ENCODE measurements at regions not wholly inside any gene's neighbourhood (a gene's known extent, or its start where the extent isn't known, plus 50 kb on each side); places are given as distances from the start of the nearest gene placed in this dataset.

DNA sequence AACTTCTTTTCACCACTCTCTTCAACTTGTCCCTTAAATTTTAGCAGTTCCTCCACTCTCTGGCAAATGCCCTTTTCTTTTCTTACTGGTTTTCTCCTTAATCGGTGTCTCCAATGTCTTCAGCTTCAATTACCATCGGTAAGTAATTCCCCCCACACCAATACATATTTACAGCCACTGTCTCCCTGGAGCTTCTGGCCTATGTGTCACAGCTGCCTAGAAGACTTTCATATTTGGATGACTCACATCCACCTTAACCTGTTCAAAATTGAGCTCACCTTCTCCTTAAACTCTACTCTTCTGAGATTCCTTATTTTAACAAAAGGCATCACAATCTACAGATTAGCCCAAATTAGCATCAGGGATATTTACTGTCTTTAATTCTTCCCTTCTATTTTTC, 380.4 kb downstream of the POM121L12 start (continued):
- TF ChIP-seq, protein P1, sequence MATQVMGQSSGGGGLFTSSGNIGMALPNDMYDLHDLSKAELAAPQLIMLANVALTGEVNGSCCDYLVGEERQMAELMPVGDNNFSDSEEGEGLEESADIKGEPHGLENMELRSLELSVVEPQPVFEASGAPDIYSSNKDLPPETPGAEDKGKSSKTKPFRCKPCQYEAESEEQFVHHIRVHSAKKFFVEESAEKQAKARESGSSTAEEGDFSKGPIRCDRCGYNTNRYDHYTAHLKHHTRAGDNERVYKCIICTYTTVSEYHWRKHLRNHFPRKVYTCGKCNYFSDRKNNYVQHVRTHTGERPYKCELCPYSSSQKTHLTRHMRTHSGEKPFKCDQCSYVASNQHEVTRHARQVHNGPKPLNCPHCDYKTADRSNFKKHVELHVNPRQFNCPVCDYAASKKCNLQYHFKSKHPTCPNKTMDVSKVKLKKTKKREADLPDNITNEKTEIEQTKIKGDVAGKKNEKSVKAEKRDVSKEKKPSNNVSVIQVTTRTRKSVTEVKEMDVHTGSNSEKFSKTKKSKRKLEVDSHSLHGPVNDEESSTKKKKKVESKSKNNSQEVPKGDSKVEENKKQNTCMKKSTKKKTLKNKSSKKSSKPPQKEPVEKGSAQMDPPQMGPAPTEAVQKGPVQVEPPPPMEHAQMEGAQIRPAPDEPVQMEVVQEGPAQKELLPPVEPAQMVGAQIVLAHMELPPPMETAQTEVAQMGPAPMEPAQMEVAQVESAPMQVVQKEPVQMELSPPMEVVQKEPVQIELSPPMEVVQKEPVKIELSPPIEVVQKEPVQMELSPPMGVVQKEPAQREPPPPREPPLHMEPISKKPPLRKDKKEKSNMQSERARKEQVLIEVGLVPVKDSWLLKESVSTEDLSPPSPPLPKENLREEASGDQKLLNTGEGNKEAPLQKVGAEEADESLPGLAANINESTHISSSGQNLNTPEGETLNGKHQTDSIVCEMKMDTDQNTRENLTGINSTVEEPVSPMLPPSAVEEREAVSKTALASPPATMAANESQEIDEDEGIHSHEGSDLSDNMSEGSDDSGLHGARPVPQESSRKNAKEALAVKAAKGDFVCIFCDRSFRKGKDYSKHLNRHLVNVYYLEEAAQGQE (tag by site-specific recombination; IDR thresholded peaks at IDR 0.05): no peak

DNA sequence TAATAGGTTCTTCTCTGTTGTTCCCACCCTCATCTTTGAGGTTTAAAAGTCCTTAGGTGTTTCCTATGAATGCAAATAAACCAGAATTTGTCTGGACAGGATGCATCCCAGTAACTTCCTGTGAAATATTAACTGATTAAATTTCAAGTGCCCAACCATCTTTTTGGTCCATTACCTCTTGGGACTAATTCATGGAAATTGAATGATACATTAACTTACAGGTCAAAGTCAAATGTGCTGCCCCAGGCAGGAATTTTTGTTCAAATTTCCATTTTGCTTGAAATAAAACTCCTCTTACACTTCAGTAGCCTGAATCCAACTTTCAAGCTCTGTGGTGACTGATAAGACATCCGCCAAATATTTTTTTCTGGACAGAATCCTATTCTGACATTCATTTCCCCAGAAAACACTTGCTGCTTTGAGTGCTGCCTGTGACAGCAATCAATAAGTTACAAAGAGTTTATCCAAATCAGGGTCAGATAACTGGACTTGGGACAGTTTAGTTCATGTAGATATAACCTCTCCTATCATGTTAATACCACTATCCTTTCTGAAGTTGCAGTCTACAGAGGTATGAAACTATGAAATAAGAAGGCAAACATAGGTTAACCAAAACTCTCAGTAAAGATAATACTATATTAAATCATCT, 383.5 kb downstream of the POM121L12 start:
- POLR2A ChIA-PET: no interaction called here
- H3K9me3 ChIP-seq (ENCODE audit: control insufficient read depth, insufficient read depth, low read depth, low read length): no peaks in the 10 kb centered on the region
- CTCF ChIA-PET: no interaction called here
- no peak overlapping the region for H3K27ac ChIP-seq (ENCODE audit: extremely low read depth, low read depth, low read length)
- no peaks in the 10 kb centered on the region for H3K4me1 ChIP-seq (ENCODE audit: control insufficient read depth, insufficient read depth, low read length)
- no peak overlapping the region for H3K4me3 ChIP-seq (ENCODE audit: low read depth, low read length)
- no peaks in the 10 kb centered on the region for H3K36me3 ChIP-seq (ENCODE audit: control insufficient read depth in 2 of 2, insufficient read depth in 1 of 2, low read length in 2 of 2)
- no peak for TF ChIP-seq ZNF76 (tag by site-specific recombination; IDR thresholded peaks at IDR 0.05; ENCODE audit: borderline replicate concordance, low read depth)
- no peak for TF ChIP-seq ZNF530 (tag by site-specific recombination; IDR thresholded peaks at IDR 0.05; ENCODE audit: low read depth)
- TF ChIP-seq GLI2 (tag by site-specific recombination; IDR thresholded peaks at IDR 0.05; ENCODE audit: borderline replicate concordance, low read depth): no peak
- TF ChIP-seq, protein P2, sequence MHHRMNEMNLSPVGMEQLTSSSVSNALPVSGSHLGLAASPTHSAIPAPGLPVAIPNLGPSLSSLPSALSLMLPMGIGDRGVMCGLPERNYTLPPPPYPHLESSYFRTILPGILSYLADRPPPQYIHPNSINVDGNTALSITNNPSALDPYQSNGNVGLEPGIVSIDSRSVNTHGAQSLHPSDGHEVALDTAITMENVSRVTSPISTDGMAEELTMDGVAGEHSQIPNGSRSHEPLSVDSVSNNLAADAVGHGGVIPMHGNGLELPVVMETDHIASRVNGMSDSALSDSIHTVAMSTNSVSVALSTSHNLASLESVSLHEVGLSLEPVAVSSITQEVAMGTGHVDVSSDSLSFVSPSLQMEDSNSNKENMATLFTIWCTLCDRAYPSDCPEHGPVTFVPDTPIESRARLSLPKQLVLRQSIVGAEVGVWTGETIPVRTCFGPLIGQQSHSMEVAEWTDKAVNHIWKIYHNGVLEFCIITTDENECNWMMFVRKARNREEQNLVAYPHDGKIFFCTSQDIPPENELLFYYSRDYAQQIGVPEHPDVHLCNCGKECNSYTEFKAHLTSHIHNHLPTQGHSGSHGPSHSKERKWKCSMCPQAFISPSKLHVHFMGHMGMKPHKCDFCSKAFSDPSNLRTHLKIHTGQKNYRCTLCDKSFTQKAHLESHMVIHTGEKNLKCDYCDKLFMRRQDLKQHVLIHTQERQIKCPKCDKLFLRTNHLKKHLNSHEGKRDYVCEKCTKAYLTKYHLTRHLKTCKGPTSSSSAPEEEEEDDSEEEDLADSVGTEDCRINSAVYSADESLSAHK (tag by site-specific recombination; IDR thresholded peaks at IDR 0.05): no peak
- no peak for TF ChIP-seq ZNF155 (tag by site-specific recombination; IDR thresholded peaks at IDR 0.05)
- TF ChIP-seq, protein P3, sequence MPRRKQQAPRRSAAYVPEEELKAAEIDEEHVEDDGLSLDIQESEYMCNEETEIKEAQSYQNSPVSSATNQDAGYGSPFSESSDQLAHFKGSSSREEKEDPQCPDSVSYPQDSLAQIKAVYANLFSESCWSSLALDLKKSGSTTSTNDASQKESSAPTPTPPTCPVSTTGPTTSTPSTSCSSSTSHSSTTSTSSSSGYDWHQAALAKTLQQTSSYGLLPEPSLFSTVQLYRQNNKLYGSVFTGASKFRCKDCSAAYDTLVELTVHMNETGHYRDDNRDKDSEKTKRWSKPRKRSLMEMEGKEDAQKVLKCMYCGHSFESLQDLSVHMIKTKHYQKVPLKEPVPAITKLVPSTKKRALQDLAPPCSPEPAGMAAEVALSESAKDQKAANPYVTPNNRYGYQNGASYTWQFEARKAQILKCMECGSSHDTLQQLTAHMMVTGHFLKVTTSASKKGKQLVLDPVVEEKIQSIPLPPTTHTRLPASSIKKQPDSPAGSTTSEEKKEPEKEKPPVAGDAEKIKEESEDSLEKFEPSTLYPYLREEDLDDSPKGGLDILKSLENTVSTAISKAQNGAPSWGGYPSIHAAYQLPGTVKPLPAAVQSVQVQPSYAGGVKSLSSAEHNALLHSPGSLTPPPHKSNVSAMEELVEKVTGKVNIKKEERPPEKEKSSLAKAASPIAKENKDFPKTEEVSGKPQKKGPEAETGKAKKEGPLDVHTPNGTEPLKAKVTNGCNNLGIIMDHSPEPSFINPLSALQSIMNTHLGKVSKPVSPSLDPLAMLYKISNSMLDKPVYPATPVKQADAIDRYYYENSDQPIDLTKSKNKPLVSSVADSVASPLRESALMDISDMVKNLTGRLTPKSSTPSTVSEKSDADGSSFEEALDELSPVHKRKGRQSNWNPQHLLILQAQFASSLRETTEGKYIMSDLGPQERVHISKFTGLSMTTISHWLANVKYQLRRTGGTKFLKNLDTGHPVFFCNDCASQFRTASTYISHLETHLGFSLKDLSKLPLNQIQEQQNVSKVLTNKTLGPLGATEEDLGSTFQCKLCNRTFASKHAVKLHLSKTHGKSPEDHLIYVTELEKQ (tag by site-specific recombination; IDR thresholded peaks at IDR 0.05; ENCODE audit: borderline replicate concordance): no peak
- TF ChIP-seq, protein P4, sequence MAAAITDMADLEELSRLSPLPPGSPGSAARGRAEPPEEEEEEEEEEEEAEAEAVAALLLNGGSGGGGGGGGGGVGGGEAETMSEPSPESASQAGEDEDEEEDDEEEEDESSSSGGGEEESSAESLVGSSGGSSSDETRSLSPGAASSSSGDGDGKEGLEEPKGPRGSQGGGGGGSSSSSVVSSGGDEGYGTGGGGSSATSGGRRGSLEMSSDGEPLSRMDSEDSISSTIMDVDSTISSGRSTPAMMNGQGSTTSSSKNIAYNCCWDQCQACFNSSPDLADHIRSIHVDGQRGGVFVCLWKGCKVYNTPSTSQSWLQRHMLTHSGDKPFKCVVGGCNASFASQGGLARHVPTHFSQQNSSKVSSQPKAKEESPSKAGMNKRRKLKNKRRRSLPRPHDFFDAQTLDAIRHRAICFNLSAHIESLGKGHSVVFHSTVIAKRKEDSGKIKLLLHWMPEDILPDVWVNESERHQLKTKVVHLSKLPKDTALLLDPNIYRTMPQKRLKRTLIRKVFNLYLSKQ (tag by site-specific recombination; IDR thresholded peaks at IDR 0.05; ENCODE audit: borderline replicate concordance): no peak
- no peak for TF ChIP-seq OSR2 (tag by site-specific recombination; IDR thresholded peaks at IDR 0.05)
- TF ChIP-seq SETDB1 (IDR thresholded peaks at IDR 0.05; ENCODE audit: insufficient read length, low read length): no peak
- TF ChIP-seq HOXD13 (CRISPR knock-in tag; IDR thresholded peaks at IDR 0.05; ENCODE audit: borderline replicate concordance): no peak
- no peak for TF ChIP-seq ZNF785 (tag by site-specific recombination; IDR thresholded peaks at IDR 0.05)
- no peak for TF ChIP-seq ZNF664 (tag by site-specific recombination; IDR thresholded peaks at IDR 0.05)
- no peak for TF ChIP-seq ZNF211 (tag by site-specific recombination; IDR thresholded peaks at IDR 0.05; ENCODE audit: low read depth)
- no peak for TF ChIP-seq ZNF677 (tag by site-specific recombination; IDR thresholded peaks at IDR 0.05)
- TF ChIP-seq, protein P5, sequence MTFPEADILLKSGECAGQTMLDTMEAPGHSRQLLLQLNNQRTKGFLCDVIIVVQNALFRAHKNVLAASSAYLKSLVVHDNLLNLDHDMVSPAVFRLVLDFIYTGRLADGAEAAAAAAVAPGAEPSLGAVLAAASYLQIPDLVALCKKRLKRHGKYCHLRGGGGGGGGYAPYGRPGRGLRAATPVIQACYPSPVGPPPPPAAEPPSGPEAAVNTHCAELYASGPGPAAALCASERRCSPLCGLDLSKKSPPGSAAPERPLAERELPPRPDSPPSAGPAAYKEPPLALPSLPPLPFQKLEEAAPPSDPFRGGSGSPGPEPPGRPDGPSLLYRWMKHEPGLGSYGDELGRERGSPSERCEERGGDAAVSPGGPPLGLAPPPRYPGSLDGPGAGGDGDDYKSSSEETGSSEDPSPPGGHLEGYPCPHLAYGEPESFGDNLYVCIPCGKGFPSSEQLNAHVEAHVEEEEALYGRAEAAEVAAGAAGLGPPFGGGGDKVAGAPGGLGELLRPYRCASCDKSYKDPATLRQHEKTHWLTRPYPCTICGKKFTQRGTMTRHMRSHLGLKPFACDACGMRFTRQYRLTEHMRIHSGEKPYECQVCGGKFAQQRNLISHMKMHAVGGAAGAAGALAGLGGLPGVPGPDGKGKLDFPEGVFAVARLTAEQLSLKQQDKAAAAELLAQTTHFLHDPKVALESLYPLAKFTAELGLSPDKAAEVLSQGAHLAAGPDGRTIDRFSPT (tag by site-specific recombination; IDR thresholded peaks at IDR 0.05): no peak
- no peak for TF ChIP-seq MYNN (tag by site-specific recombination; IDR thresholded peaks at IDR 0.05; ENCODE audit: borderline replicate concordance)
- TF ChIP-seq ZNF610 (tag by site-specific recombination; IDR thresholded peaks at IDR 0.05; ENCODE audit: borderline replicate concordance): no peak
